HepG2 (cell line): ENCODE measurements at regions not wholly inside any gene's neighbourhood (a gene's known extent, or its start where the extent isn't known, plus 50 kb on each side); places are given as distances from the start of the nearest gene placed in this dataset.

ENCODE experiments used
- ATAC-seq: fragments of 200-7000 bp; cut with Tn5 transposase; 3 replicates; pipeline ENCODE4 v1.9.1; 2020; ENCODE audit warnings: mild to moderate bottlenecking, moderate library complexity
- BruUV-seq: library from RNA; stranded (reverse); fragments of 400-500 nt; replicated peaks from 2 replicates; lab custom pipeline; 2021; lab: Mats Ljungman, UMichigan
- CTCF ChIA-PET: fragments of 300-600 bp; formaldehyde crosslinking; extraction: SDS; loops from one replicate; lab custom pipeline; 2021; ENCODE audit warnings: low total read pairs, inconsistent platforms, low intra/inter-chr PET ratio; lab: Yijun Ruan, JAX
- POLR2A ChIA-PET: fragments of 350-600 bp; sonication (Branson Sonifier 250); formaldehyde crosslinking; loops from one replicate; lab custom pipeline; 2020; ENCODE audit warnings: antibody characterized with exemption, inconsistent platforms; lab: Yijun Ruan, JAX
- DNase-seq: peaks from one replicate; pipeline ENCODE4 v3.0.0-alpha.2; 2015; ENCODE audit warnings: low spot score
- FAIRE-seq: peaks from 3 replicates; lab custom pipeline; 2011; peaks lifted over from hg19 to GRCh38; lab: Jason Lieb, UNC
- H2AFZ ChIP-seq: one replicate; pipeline ENCODE4 v1.6.1; 2011; ENCODE audit warnings: low read length, inconsistent platforms
- H3K27ac ChIP-seq: fragments of 300-600 bp; 3 replicates; pipeline ENCODE4 v1.8.0; 2011; ENCODE audit warnings: mixed run types, mild to moderate bottlenecking, mixed read lengths, low read length, inconsistent platforms; ENCODE audit not compliant: insufficient read depth; ENCODE audit errors: extremely low read length
- H3K27me3 ChIP-seq, 2 experiments: fragments of 200-600 bp in 1 of 2; 2 replicates in 1 of 2; 3 replicates in 1 of 2; pipeline versions ENCODE4 v1.6.0 to v1.8.0; 2011; ENCODE audit warnings: low read length in 2 of 2, mild to moderate bottlenecking in 2 of 2, moderate library complexity in 2 of 2, inconsistent platforms in 1 of 2; ENCODE audit not compliant: insufficient read depth in 2 of 2, control insufficient read depth in 1 of 2
- H3K36me3 ChIP-seq, 2 experiments: fragments of 200-600 bp in 1 of 2; replicated peaks in 1 of 2; 2 replicates in 1 of 2; 3 replicates in 1 of 2; pipeline versions ENCODE4 v1.5.1 to v1.8.0; 2011; ENCODE audit warnings: low read length in 2 of 2, inconsistent platforms in 1 of 2; ENCODE audit not compliant: insufficient read depth in 2 of 2, control insufficient read depth in 1 of 2
- H3K4me1 ChIP-seq: 2 replicates; pipeline ENCODE4 v1.5.1; 2012; ENCODE audit warnings: low read length, inconsistent platforms; ENCODE audit not compliant: insufficient read depth
- H3K4me2 ChIP-seq: 2 replicates; pipeline ENCODE4 v1.6.0; 2011; ENCODE audit warnings: low read depth, low read length, inconsistent platforms
- H3K4me3 ChIP-seq, 3 experiments: fragments of 200-600 bp in 1 of 3; sonication (generic), shearing (Covaris generic) in 1 of 3; replicated peaks in 1 of 3; 2 replicates each; pipeline ENCODE4 v1.5.1; 2011 to 2016; ENCODE audit warnings: low read length in 3 of 3, inconsistent platforms in 2 of 3, low read depth in 2 of 3, mild to moderate bottlenecking in 2 of 3, control low read depth in 1 of 3, mixed read lengths in 1 of 3; ENCODE audit not compliant: insufficient read depth in 1 of 3
- H3K79me2 ChIP-seq: one replicate; pipeline ENCODE4 v1.6.1; 2011; ENCODE audit warnings: low read length, inconsistent platforms; ENCODE audit not compliant: insufficient read depth
- H3K9ac ChIP-seq: 2 replicates; pipeline ENCODE4 v1.6.0; 2011; ENCODE audit warnings: mild to moderate bottlenecking, low read depth, low read length, inconsistent platforms; ENCODE audit not compliant: insufficient read depth
- H3K9me3 ChIP-seq: 2 replicates; pipeline ENCODE4 v1.5.1; 2012; ENCODE audit warnings: mild to moderate bottlenecking, low read length
- H4K20me1 ChIP-seq: 2 replicates; pipeline ENCODE4 v1.6.0; 2011; ENCODE audit warnings: inconsistent platforms, mild to moderate bottlenecking, low read length, moderate library complexity; ENCODE audit not compliant: insufficient read depth
- ARID3A ChIP-seq: IDR thresholded peaks from 2 replicates; pipeline ENCODE4 v1.6.1; 2012; ENCODE audit warnings: low read depth, low read length, improper control_type of control experiment
- ARID5B ChIP-seq: IDR thresholded peaks from 2 replicates; pipeline ENCODE4 v1.4.0; 2020; ENCODE audit warnings: mild to moderate bottlenecking, missing genetic modification reagents
- CENPX ChIP-seq: sonication (generic); formaldehyde crosslinking; IDR thresholded peaks from 2 replicates; pipeline ENCODE4 v1.9.0; 2021; ENCODE audit warnings: mild to moderate bottlenecking, missing genetic modification reagents, moderate library complexity
- ELF1 ChIP-seq: sonication (generic); formaldehyde crosslinking; IDR thresholded peaks from 2 replicates; pipeline ENCODE4 v1.4.0; 2020; ENCODE audit warnings: missing genetic modification reagents
- KDM3A ChIP-seq: IDR thresholded peaks from 2 replicates; pipeline ENCODE4 v1.6.1; 2018; ENCODE audit warnings: low read depth, missing compliant biosample characterization
- MEF2D ChIP-seq: sonication (generic); formaldehyde crosslinking; IDR thresholded peaks from 2 replicates; pipeline ENCODE4 v1.5.1; 2020; ENCODE audit warnings: mild to moderate bottlenecking, missing genetic modification reagents
- NAIF1 ChIP-seq: sonication (generic); formaldehyde crosslinking; IDR thresholded peaks from 2 replicates; pipeline ENCODE4 v1.5.0; 2020; ENCODE audit warnings: mild to moderate bottlenecking, missing genetic modification reagents, borderline replicate concordance
- NR2F2 ChIP-seq: IDR thresholded peaks from 2 replicates; pipeline ENCODE4 v1.6.1; 2012; ENCODE audit warnings: low read depth, inconsistent platforms, borderline replicate concordance
- SOX13 ChIP-seq, 3 experiments: fragments of 450-650 bp in 1 of 3; sonication (generic) in 1 of 3; formaldehyde crosslinking in 1 of 3; IDR thresholded peaks in 2 of 3; conservative IDR thresholded peaks in 1 of 3; 2 replicates each; pipeline versions ENCODE4 v1.5.0 to v1.6.1; 2016 to 2020; ENCODE audit warnings: antibody characterized with exemption in 1 of 3, mild to moderate bottlenecking in 1 of 3, missing compliant biosample characterization in 1 of 3, missing genetic modification reagents in 1 of 3, moderate library complexity in 1 of 3
- TRIM22 ChIP-seq: fragments of 450-650 bp; IDR thresholded peaks from 2 replicates; pipeline ENCODE4 v1.6.1; 2017
- ZNF451 ChIP-seq: sonication (generic); formaldehyde crosslinking; IDR thresholded peaks from 2 replicates; pipeline ENCODE4 v1.5.0; 2020; ENCODE audit warnings: mild to moderate bottlenecking, missing genetic modification reagents
- ZNF570 ChIP-seq: sonication (generic); formaldehyde crosslinking; IDR thresholded peaks from 2 replicates; pipeline ENCODE4 v1.4.0; 2020; ENCODE audit warnings: mild to moderate bottlenecking, missing genetic modification reagents, borderline replicate concordance
- ZNF710 ChIP-seq: sonication (generic); formaldehyde crosslinking; IDR thresholded peaks from 2 replicates; pipeline ENCODE4 v1.5.0; 2020; ENCODE audit warnings: mild to moderate bottlenecking, missing genetic modification reagents, borderline replicate concordance
- ZNF746 ChIP-seq: sonication (generic); formaldehyde crosslinking; IDR thresholded peaks from 2 replicates; pipeline ENCODE4 v1.8.0; 2022; ENCODE audit warnings: mild to moderate bottlenecking, missing genetic modification reagents
- ZNF761 ChIP-seq: sonication (generic); formaldehyde crosslinking; conservative IDR thresholded peaks from 2 replicates; pipeline ENCODE4 v1.4.0; 2020; ENCODE audit warnings: mild to moderate bottlenecking, missing genetic modification reagents
- WGBS: methylation state at CpG from one replicate; pipeline ENCODE4 v1.1.6; 2017; ENCODE audit warnings: low lambda C conversion rate; 5-methylcytosine and 5-hydroxymethylcytosine counted together
- in situ Hi-C: cut with HindIII; loops from 2 replicates; pipeline ENCODE4 v1.10.0; 2017; ENCODE audit warnings: low pct_unique_long_range_greater_than_20kb; ENCODE audit not compliant: extremely low pct_ligation_motif_present
- intact Hi-C: fragments of 100-400 bp; cut with micrococcal nuclease; formaldehyde crosslinking; loops from one replicate; pipeline ENCODE4 v1.10.0; 2022; ENCODE audit not compliant: unreplicated experiment

- no peak for TF ChIP-seq ARID5B (CRISPR knock-in tag)
- TF ChIP-seq CENPX (CRISPR knock-in tag), result no peak
- TF ChIP-seq ZNF746 (CRISPR knock-in tag), result no peak
- TF ChIP-seq ZNF451, result no peak
- TF ChIP-seq NR2F2, result no peak
- TF ChIP-seq ZNF761 (CRISPR knock-in tag), result no peak
- no peak for TF ChIP-seq KDM3A (CRISPR knock-in tag)
- TF ChIP-seq, all 625 proteins: peak for 0
Observed at GRCh38 chr1:73789965-73790364, 408.0 kb downstream of the LRRIQ3 start (continued).

- no peak for DNase-seq
- Histone ChIP-seq H3K4me2 (no peak overlapping the region), H4K20me1 (no peaks in the 10 kb centered on the region), H3K9ac (no peak overlapping the region), H3K4me1 (no peaks in the 10 kb centered on the region), H3K9me3 (peaks cover 83% of the 10 kb centered on the region), H3K79me2 (no peaks in the 10 kb centered on the region), H2AFZ (no peak overlapping the region), H3K36me3 (no peaks in the 10 kb centered on the region), H3K4me3 (no peak overlapping the region), H3K27ac (no peak overlapping the region), H3K27me3 (no peaks in the 10 kb centered on the region)
- ATAC-seq, result no peak
- intact Hi-C loops (no loop called here), in situ Hi-C loops (no loop called here)
- FAIRE-seq, result no peak
- WGBS, result 28% methylated on average over 2 of the region's 2 CpGs
- no TSS peak for BruUV-seq
- POLR2A ChIA-PET, result no interaction called here
- CTCF ChIA-PET, result no interaction called here
- TF ChIP-seq ZNF570 (CRISPR knock-in tag) (no peak), ZNF710 (no peak), ELF1 (CRISPR knock-in tag) (no peak), TRIM22 (no peak), SOX13 (IDR thresholded peaks at IDR 0.05) (no peak), SOX13 (CRISPR knock-in tag; conservative IDR thresholded peaks at IDR 0.05 in 1 of 2, IDR thresholded peaks at IDR 0.05 in 1 of 2) (no peak), NAIF1 (no peak), ARID3A (no peak), MEF2D (CRISPR knock-in tag) (no peak)
Observed at GRCh38 chr1:73784026-73784425, 413.9 kb downstream of the LRRIQ3 start.
